Spinal cord (tissue), 9 donors: ENCODE measurements at regions not wholly inside any gene's neighbourhood (a gene's known extent, or its start where the extent isn't known, plus 50 kb on each side); places are given as distances from the start of the nearest gene placed in this dataset.

Source experiments
- DNase-seq, 6 donors: peaks; one replicate each; pipeline versions ENCODE4 v3.0.0 to v3.0.0-alpha.2; 2013 to 2015; ENCODE audit warnings: low spot score in 6 of 6, low read depth in 4 of 6
- H3K27ac ChIP-seq: one replicate; pipeline ENCODE4 v1.5.1; 2013; ENCODE audit warnings: low read depth, low read length, control low read depth
- H3K27me3 ChIP-seq: one replicate; pipeline ENCODE4 v1.6.1; 2013; ENCODE audit warnings: low read length; ENCODE audit not compliant: control insufficient read depth, insufficient read depth
- H3K36me3 ChIP-seq: one replicate; pipeline ENCODE4 v1.6.1; 2013; ENCODE audit warnings: low read length; ENCODE audit not compliant: control insufficient read depth, insufficient read depth
- H3K4me1 ChIP-seq: one replicate; pipeline ENCODE4 v1.6.1; 2013; ENCODE audit warnings: low read length; ENCODE audit not compliant: control insufficient read depth, insufficient read depth
- H3K4me3 ChIP-seq: one replicate; pipeline ENCODE4 v1.5.1; 2013; ENCODE audit warnings: low read depth, low read length, control low read depth
- H3K9me3 ChIP-seq: one replicate; pipeline ENCODE4 v1.6.1; 2013; ENCODE audit warnings: low read length; ENCODE audit not compliant: control insufficient read depth, insufficient read depth
- WGBS: methylation state at CpG from one replicate; pipeline ENCODE4 v1.1.5; 2013; ENCODE audit warnings: missing lambda C conversion rate; ENCODE audit not compliant: insufficient coverage; 5-methylcytosine and 5-hydroxymethylcytosine counted together
- donor health status: healthy.

GRCh38 chr1:192862271-192862670 is 53.4 kb downstream of the RGS2 start:
- no peak overlapping the region for H3K4me3 ChIP-seq
- no peaks in the 10 kb centered on the region for H3K27me3 ChIP-seq
- no peaks in the 10 kb centered on the region for H3K9me3 ChIP-seq
- no peaks in the 10 kb centered on the region for H3K4me1 ChIP-seq
- no peak for DNase-seq
- WGBS: no CpG with 5 or more reads among the region's 1 CpG
- H3K36me3 ChIP-seq: no peaks in the 10 kb centered on the region
- H3K27ac ChIP-seq: no peak overlapping the region

GRCh38 chr1:192866241-192866868 is 57.5 kb downstream of the RGS2 start:
- Histone ChIP-seq H3K27me3 (no peaks in the 10 kb centered on the region), H3K4me3 (no peak overlapping the region), H3K36me3 (no peaks in the 10 kb centered on the region), H3K9me3 (no peaks in the 10 kb centered on the region), H3K4me1 (no peaks in the 10 kb centered on the region), H3K27ac (no peak overlapping the region)
- WGBS: no CpG with 5 or more reads among the region's 5 CpGs
- DNase-seq: no peak

- Histone ChIP-seq H3K4me3 (no peak overlapping the region), H3K36me3 (no peaks in the 10 kb centered on the region), H3K9me3 (no peaks in the 10 kb centered on the region), H3K4me1 (no peaks in the 10 kb centered on the region), H3K27ac (no peak overlapping the region), H3K27me3 (no peaks in the 10 kb centered on the region)
- 83% methylated on average over 1 of the region's 4 CpGs for WGBS
- no peak for DNase-seq
These were observed 58.3 kb downstream of the RGS2 start for GRCh38 chr1:192867180-192867579.

GRCh38 chr1:192869308-192869940 is 60.6 kb downstream of the RGS2 start:
- Histone ChIP-seq H3K27me3 (no peaks in the 10 kb centered on the region), H3K36me3 (no peaks in the 10 kb centered on the region), H3K4me1 (no peaks in the 10 kb centered on the region), H3K4me3 (no peak overlapping the region), H3K27ac (no peak overlapping the region), H3K9me3 (no peaks in the 10 kb centered on the region)
- no CpG with 5 or more reads among the region's 4 CpGs for WGBS
- no peak for DNase-seq

DNA sequence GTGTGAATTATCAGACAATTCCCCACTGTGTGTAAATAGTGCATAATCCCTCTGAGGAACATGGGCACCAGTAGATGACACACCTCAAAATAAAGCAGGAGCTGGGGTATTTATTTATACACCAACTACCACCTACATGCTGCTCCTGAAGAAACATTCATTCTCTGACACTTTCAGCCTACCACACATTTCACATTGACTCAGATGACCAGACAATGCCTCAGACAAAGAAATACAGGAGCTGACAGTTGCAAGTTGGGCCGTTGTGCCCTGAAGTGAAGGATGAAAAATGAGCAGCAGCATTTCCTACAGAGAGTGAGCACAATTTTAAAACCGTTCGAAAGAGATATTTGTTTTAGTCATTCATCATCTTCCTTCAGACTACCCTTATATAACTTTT is 63.2 kb downstream of the RGS2 start:
- Histone ChIP-seq H3K36me3 (no peaks in the 10 kb centered on the region), H3K9me3 (no peaks in the 10 kb centered on the region), H3K4me3 (no peak overlapping the region), H3K4me1 (no peaks in the 10 kb centered on the region), H3K27me3 (no peaks in the 10 kb centered on the region), H3K27ac (no peak overlapping the region)
- WGBS: 90% methylated on average over 3 of the region's 3 CpGs
- DNase-seq: no peak

GRCh38 chr1:192873836-192874235 is 65.0 kb downstream of the RGS2 start:
- Histone ChIP-seq H3K36me3 (no peaks in the 10 kb centered on the region), H3K27me3 (no peaks in the 10 kb centered on the region), H3K4me1 (no peaks in the 10 kb centered on the region), H3K4me3 (no peak overlapping the region), H3K27ac (no peak overlapping the region), H3K9me3 (no peaks in the 10 kb centered on the region)
- DNase-seq: no peak

- DNase-seq: no peak
- Histone ChIP-seq H3K4me1 (no peaks in the 10 kb centered on the region), H3K4me3 (no peak overlapping the region), H3K36me3 (no peaks in the 10 kb centered on the region), H3K9me3 (no peaks in the 10 kb centered on the region), H3K27me3 (no peaks in the 10 kb centered on the region), H3K27ac (no peak overlapping the region)
- WGBS: no CpG with 5 or more reads among the region's 1 CpG
These were observed 67.8 kb downstream of the RGS2 start for GRCh38 chr1:192876633-192877032.

DNA sequence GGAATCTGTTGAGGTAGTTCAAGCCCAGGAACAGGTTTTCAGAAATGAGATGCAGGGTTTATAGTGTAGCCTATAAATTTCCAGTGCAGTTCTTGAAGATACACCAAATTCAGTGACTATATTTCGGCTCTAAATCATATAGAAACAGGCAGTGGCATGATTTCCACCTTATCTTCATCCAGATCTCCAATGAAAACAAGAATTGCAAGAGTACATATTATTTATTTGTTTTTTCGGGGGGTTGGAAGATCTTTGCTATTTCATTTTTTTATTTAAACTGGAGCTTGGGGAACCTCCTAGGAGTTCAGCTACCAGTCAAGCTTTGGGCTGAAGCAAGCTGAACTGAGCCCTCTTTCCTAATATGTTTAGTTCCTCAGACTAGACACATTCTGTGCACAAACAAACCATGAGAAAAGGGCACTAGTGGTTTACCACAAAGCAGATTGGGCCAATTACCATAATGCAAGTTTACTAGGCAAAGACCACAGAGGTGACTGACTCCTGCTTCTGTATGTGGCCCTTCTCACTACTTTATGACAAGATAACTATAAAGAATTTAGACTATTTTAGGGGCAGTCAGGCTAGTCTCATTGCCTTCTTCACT is 68.5 kb downstream of the RGS2 start:
- no CpG with 5 or more reads among the region's 2 CpGs for WGBS
- Histone ChIP-seq H3K27ac (no peak overlapping the region), H3K27me3 (no peaks in the 10 kb centered on the region), H3K9me3 (no peaks in the 10 kb centered on the region), H3K36me3 (no peaks in the 10 kb centered on the region), H3K4me1 (no peaks in the 10 kb centered on the region), H3K4me3 (no peak overlapping the region)
- DNase-seq: no peak

DNA sequence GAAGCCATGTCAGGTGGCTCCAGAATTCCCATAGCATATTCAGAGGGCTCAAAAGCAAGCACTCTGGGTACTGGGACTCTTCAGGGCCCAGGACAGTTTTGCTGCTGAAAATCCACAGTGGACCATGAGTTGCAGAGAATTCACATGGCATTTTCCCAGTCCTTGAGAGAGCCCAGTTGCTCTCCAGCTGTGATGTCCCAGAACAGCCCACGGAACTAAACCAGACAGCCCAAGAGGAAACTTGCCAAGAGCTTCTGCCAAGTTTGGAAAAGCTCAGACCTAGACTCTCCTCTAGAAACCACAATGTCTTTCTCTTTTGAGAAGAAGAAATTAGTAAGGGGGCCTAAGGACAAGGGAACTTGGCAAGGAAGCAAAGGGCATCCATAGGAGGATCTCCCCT is 69.4 kb downstream of the RGS2 start:
- Histone ChIP-seq H3K4me1 (no peaks in the 10 kb centered on the region), H3K9me3 (no peaks in the 10 kb centered on the region), H3K27me3 (no peaks in the 10 kb centered on the region), H3K4me3 (no peak overlapping the region), H3K27ac (no peak overlapping the region), H3K36me3 (no peaks in the 10 kb centered on the region)
- WGBS: 36% methylated on average over 1 of the region's 1 CpG
- DNase-seq: no peak

- H3K27me3 ChIP-seq: no peaks in the 10 kb centered on the region
- no peak for DNase-seq
- no peaks in the 10 kb centered on the region for H3K4me1 ChIP-seq
- no peaks in the 10 kb centered on the region for H3K36me3 ChIP-seq
- 80% methylated on average over 1 of the region's 1 CpG for WGBS
- no peak overlapping the region for H3K27ac ChIP-seq
- H3K9me3 ChIP-seq: no peaks in the 10 kb centered on the region
- no peak overlapping the region for H3K4me3 ChIP-seq
These were observed 70.6 kb downstream of the RGS2 start for GRCh38 chr1:192879406-192879805.
